KOPT-K1 (cell line): ENCODE measurements at regions not wholly inside any gene's neighbourhood (a gene's known extent, or its start where the extent isn't known, plus 50 kb on each side); places are given as distances from the start of the nearest gene placed in this dataset.

Experiments used
- H3K27ac ChIP-seq: fragments of 200-600 bp; sonication (generic); 2 replicates; pipeline ENCODE4 v1.5.1; 2016; ENCODE audit warnings: antibody characterized with exemption, mild to moderate bottlenecking, low read depth, low read length; ENCODE audit not compliant: poor library complexity, severe bottlenecking
- H3K36me3 ChIP-seq: fragments of 200-600 bp; sonication (generic); 2 replicates; pipeline ENCODE4 v1.5.1; 2017; ENCODE audit warnings: antibody characterized with exemption, mild to moderate bottlenecking, low read length, moderate library complexity; ENCODE audit not compliant: insufficient read depth
- H3K9me3 ChIP-seq: fragments of 200-600 bp; sonication (generic); 2 replicates; pipeline ENCODE4 v1.5.1; 2017; ENCODE audit warnings: antibody characterized with exemption, low read length, mild to moderate bottlenecking; ENCODE audit not compliant: insufficient read depth, poor library complexity, severe bottlenecking

DNA sequence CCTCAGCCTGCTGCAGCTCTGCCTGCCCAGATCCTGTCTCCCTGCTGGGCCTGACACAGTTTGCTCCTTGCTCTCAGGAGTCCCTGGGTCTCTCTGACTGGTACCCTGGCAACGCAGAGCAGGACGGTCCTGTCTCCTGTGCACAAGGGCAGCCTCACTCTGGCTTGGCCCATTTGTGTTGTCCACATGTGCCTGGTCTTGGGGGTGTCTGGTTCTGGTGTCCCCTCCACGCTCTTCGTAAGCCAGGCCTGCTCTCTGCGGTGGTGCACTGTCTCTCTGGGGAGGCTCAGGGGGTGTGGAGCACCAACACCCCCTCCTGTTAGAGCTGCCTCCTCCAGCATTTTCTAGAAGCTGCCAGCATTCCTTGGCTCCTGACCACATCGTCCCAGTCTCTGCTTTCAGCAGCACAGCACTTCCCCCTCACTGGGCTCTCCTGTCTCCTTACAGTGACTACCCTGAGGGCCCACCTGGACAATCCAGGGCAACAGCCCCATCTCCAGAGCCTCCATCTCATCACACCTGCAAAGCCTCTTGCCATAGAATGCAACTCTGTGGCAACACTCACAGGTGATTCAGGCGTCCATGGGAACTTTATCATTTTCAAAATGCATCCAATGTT lies 235.6 kb upstream of the HS6ST1 start:
- H3K9me3 ChIP-seq = no peaks in the 10 kb centered on the region
- H3K27ac ChIP-seq = no peak overlapping the region

DNA sequence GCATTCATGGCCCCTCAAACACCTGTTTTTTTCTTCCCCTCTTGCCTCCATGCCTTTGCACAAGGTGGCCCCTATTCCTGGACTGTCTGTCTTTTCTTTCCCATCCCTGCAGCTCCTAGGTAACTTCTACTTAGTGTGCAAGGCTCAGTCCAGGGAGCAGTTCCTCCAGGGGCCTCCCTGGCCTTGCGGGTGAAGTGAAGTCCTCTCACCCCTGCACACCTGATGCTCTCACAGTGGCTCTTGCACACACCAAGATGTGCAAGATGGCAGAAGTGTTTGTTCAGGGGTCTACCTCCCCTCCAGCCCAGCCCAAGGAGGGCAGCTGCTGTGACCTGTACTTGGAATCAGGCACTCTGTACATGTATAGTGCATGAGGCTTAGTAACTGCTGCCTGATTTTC lies 236.8 kb upstream of the HS6ST1 start:
- Histone ChIP-seq H3K9me3 (no peaks in the 10 kb centered on the region), H3K27ac (no peak overlapping the region), H3K36me3 (no peaks in the 10 kb centered on the region)

More for the DNA sequence above, 235.6 kb upstream of the HS6ST1 start:
- no peaks in the 10 kb centered on the region for H3K36me3 ChIP-seq

DNA sequence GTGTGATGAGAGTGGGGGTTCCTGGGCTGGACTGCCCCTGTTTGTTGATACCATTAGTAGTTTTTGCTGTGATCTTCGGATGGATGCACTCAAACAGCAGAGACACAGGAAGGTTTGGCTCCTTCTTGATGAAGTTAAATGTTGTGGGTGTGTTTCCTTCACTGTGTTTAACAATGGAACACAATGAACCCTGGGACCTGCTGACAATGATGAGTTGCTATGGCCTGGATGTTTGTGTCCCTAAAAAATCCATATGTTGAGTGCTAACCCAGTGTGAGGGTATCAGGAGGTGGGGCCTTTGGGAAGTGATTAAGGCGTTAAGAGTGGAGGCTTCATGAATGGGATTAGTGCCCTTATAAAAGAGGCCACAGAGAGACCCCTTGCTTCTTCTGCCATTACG lies 237.4 kb upstream of the HS6ST1 start:
- no peaks in the 10 kb centered on the region for H3K36me3 ChIP-seq
- H3K9me3 ChIP-seq = no peaks in the 10 kb centered on the region
- H3K27ac ChIP-seq = no peak overlapping the region

DNA sequence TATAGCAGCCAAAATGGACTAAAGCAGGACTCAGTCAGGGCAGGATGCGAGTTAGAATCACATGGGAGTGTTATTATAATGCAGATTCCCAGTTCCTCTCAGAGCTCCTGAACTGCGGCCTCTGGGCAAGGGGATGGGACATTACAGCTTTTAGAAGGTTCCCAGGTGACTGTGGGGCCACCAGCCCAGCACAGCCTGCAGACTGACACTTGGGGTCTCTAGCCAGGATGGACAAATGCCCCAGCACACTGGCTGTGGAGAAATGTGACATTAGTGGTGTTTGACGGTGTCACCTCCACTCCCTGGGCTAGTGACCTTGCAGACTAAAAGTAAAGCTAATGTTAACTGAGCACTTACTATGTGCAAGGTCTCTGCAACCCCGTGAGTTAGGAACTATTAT lies 238.0 kb upstream of the HS6ST1 start:
- no peaks in the 10 kb centered on the region for H3K36me3 ChIP-seq
- no peak overlapping the region for H3K27ac ChIP-seq
- no peaks in the 10 kb centered on the region for H3K9me3 ChIP-seq

DNA sequence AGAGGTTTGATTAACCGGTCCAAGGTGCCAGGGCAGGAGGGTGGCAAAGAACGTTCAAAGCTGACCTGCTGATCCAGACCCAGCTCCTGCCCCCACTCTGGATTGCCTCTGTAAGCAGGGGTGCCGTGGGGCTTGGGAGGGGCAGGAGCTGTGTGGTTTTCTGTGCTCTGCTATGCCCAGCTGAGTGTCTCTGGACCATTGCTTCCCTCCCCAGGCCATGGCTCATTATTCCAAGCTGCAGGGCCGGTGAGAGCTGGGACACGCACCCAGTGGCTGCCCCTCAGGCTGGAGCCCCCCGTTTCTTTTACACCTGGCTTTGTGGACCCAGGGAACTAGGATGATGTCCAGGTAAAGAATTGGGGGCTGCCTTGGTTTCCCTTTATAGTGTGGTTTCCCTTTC lies 238.4 kb upstream of the HS6ST1 start:
- Histone ChIP-seq H3K36me3 (no peaks in the 10 kb centered on the region), H3K9me3 (no peaks in the 10 kb centered on the region), H3K27ac (no peak overlapping the region)

DNA sequence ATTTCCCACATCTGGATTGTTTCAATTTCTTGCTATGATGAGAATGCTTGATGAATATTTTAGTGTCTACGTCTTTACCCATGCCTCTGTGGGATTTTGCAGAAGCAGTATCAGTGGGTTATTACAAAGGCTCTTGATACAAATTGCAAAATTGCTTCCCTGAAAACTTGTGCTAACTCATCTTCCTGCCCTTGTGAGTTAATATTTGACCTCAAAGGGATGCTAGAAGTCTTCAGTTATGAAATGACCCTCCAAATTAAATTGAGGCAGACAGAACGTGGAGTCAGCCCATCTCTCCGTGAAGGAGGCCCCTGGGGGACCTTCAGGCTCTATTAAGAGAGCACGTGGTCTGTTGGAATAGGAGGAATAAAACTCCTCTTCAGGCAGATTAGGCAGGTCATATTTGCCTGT lies 239.2 kb upstream of the HS6ST1 start:
- Histone ChIP-seq H3K9me3 (no peaks in the 10 kb centered on the region), H3K36me3 (no peaks in the 10 kb centered on the region), H3K27ac (no peak overlapping the region)

DNA sequence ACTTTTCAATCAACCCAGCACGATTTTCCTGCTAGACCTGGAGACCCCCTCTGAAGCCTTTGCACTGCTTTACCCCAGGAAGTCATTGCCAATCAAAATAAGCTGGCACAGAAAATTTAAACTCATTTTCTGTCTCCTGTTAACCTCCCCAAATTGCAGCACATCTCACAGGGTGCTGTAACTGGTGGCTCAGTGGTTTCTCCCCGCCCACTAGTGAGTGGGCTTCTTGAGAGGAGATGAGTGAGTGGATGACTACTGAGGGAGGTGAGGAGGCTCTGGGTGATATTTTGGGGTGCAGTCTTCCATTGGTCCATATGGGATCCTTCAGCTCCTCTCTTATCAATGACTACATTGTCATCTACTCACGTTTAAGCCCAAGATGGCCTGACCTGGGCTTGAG lies 239.8 kb upstream of the HS6ST1 start:
- Histone ChIP-seq H3K27ac (no peak overlapping the region), H3K36me3 (no peaks in the 10 kb centered on the region), H3K9me3 (no peaks in the 10 kb centered on the region)

DNA sequence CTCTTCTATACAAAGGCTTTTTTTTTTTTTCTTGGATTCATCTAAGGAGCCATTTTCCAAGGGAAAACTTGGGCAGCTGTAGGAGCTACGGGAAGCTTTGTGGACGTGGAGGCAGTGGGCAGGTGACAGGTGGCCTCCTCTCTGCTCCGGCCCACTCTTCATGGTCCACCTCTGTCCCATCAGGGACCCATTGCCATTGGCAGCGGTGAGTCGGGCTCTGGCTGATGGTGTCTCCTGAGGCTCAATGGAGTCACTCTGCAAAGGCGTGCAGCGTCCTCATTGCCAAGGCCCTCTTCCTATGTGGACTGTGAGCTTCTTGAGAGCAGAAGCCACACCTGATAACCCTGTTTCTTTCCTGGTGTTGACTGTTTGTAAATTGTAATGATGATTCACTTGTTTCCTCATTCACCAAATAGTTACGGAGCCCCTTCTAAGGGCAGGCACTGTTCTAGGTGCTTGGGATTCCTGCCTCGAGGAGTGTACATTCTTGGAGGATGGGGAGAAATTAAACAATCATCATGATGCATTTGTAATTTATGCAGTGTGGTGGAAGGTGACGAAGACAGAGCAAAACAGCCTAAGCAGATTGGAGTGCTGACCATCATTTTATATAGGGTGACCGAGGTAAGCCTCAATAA lies 240.3 kb upstream of the HS6ST1 start:
- H3K9me3 ChIP-seq = no peaks in the 10 kb centered on the region
- H3K27ac ChIP-seq = no peak overlapping the region
- no peaks in the 10 kb centered on the region for H3K36me3 ChIP-seq

DNA sequence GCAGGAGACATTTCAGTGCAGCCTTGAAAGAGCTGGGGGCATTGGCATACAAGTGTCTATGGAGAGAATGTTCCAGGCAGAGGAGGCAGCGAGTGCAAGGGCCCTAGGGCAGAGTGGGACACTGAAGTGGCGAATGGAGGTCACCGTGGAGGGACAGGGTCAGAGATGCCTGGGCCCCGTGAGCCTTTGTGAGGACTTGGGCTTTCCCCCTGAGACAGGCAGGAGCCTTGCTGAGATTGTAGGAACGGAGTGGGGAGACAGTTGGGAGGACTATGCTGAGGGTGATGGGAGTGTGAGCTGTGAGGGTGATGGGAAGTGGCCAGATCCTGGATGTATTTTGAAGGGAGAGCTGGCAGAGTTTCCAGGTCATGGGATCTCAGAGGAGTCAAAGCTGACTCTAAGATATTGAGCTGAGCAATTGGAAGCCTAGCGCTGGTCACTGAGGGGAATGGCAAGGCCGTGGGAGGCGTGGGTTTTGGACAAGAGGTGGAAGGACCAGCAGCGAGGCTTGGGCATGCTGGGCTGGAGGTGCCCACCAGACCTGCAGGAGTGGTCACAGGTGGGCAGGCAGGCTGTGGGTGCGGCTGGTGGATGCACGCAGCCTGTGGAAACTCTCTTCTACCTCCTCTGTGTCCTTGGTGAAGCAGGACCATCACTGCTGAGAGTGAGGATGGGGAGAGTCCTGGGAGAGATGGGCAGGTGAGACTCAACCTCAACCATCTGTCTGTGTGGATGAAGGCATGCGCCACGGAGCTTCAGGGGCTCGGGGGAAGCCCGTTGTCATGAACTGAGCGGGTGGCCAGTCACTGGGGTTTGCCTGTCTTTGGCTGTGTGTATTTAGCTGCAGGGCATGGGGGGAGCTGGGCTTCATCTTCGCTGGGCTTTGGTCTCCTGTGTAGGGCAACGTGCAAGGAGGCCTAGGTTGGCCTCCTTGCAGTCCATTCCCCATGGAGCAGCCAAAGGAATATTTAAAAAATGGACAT lies 241.2 kb upstream of the HS6ST1 start:
- no peaks in the 10 kb centered on the region for H3K9me3 ChIP-seq

DNA sequence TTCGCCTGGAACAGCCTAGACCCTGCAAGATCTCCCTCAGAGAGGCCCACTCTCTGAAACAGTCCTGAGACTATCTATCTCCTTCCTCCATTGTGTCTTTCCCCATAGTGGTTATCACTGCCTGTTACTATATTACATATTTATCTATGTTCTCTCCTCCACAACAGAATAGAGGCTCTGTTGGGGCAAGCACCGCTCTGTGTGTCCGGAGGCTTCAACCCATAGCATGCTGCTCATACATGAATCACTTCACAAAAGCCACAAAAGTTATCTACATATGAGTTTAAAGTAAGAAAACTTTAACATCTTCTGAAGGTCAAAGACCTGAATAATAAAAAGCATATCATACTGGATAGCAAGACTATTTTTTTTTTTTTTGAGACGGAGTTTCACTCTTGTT lies 242.1 kb upstream of the HS6ST1 start:
- H3K9me3 ChIP-seq = no peaks in the 10 kb centered on the region
- H3K27ac ChIP-seq = no peak overlapping the region
- no peaks in the 10 kb centered on the region for H3K36me3 ChIP-seq

More for the DNA sequence above, 241.2 kb upstream of the HS6ST1 start:
- H3K27ac ChIP-seq = no peak overlapping the region
- H3K36me3 ChIP-seq = no peaks in the 10 kb centered on the region

DNA sequence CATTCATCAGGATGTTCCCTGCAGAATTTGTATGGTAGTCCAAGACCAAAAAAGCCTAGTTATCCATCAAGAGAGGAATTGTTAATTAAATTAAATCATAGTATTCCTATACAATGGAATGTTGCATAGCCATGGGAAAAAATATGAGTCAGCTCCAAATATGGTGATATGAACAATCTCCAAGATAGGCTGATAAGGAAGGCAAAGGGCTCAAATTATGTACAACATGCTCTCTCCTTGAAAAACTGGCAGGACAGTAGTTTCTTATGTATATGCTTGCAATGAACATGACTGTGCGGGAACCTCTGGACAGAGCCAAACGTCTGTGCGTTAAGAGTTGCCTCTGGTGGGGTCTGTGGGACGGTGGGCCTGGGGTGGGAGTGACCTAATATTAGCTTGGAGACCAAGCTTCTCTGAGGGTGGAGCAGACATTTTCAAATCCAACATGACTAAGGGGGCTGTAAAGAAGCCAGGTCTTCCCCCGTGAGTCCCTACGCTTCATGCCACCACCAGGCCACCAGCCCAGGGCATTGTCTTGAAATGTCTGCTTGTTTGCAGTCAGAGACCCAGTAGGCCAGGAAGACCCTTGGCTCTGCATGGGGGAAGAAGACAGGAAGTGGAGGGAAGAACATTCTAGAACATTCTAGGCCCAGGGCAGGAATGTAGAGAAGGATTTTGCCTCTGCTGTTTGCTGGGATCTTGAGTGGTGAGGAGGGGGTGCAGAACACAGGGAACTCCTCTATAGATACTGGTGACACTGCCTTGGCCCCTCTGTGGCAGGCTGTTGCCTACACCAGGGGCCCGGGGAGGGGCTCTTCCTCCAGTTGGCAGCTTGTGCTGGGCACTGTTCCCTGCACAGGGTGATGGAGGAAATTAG lies 244.0 kb upstream of the HS6ST1 start:
- Histone ChIP-seq H3K36me3 (no peaks in the 10 kb centered on the region), H3K27ac (no peak overlapping the region), H3K9me3 (no peaks in the 10 kb centered on the region)

DNA sequence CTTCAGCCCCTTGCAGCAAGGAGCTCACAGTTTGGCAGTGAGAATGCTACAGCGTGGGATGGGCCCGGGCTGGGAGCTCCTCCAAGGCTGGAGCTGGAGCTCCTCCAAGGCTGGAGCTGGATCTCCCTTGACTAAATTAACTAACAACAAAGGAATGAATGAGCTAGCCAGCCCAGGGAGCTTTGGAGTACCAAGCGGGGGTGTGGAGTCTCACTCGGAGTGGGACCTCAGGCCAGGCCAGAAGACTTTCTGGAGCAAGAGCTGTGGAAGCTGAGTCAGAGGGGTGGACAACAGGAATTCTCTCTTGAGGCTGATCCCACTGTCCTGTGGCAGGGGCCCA lies 244.7 kb upstream of the HS6ST1 start:
- Histone ChIP-seq H3K27ac (no peak overlapping the region), H3K9me3 (no peaks in the 10 kb centered on the region), H3K36me3 (no peaks in the 10 kb centered on the region)

DNA sequence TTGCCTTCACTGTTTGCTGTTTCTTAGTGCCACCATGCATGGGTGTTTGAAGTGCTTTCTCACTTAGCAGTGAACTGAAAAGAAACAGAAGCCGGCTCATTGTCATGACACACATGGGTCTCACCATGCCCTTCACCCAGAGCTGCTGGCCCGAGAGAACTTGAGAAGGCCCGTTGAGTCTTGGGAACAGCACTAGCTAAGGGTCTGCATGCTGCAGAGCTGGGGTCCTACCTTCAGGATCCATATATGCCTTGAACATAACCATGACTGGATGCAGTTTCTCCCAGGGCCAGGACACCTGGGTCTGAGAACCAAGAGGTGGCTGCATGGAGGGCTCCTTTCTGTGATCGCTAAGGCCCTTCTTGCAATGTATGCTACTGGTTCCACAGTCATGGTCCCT lies 245.5 kb upstream of the HS6ST1 start:
- Histone ChIP-seq H3K27ac (no peak overlapping the region), H3K36me3 (no peaks in the 10 kb centered on the region), H3K9me3 (no peaks in the 10 kb centered on the region)

DNA sequence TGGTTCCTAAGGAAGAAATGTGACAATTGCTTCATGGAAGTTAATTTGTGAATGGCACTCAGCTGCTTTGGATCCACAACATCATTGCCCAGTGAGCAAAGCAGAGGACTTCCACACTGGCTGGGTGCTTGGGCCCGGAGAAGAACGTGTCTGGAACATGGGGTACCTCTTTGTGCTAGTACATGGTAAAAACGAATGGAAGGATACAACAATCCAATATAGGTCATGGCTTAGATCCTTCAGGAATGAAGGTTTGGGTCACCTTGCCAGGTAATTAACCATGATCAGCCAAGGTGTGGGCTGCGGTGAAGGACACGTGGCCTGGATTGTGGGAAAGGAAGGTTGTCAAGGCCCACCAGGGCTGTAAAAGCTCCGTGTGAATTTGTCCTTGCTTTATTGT lies 245.9 kb upstream of the HS6ST1 start:
- H3K36me3 ChIP-seq = no peaks in the 10 kb centered on the region
- no peaks in the 10 kb centered on the region for H3K9me3 ChIP-seq
- H3K27ac ChIP-seq = no peak overlapping the region

DNA sequence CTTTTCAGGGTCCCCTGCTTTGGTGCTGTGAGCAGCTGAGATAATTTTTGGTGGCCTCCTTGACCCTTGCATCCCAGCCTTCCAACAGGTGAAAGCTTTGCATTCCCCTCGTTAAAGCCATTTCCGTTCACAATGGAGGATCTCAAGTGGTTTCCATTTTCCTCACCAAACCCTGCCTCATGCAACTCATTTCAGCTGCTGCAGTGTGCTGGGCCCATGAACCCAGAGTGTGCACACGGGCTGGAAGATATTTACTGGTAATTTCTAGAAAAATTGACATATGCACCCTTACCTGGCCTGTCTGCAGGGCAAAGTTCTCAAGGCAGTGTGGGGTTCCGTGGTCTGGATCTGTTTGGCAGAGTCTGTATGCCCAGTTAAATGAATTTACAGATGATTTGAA lies 246.8 kb upstream of the HS6ST1 start:
- Histone ChIP-seq H3K27ac (no peak overlapping the region), H3K36me3 (no peaks in the 10 kb centered on the region), H3K9me3 (no peaks in the 10 kb centered on the region)
